PC-9 (cell line): ENCODE measurements at regions not wholly inside any gene's neighbourhood (a gene's known extent, or its start where the extent isn't known, plus 50 kb on each side); places are given as distances from the start of the nearest gene placed in this dataset.

Source experiments
- BruUV-seq: library from RNA; stranded (reverse); fragments of 400-500 nt; replicated peaks from 2 replicates; lab custom pipeline; 2021; lab: Mats Ljungman, UMichigan
- CTCF ChIA-PET: fragments of 300-600 bp; sonication (Branson Sonifier 250); formaldehyde crosslinking; loops from one replicate; lab custom pipeline; 2022; ENCODE audit warnings: antibody characterized with exemption; lab: Charles Lee
- POLR2A ChIA-PET: fragments of 300-600 bp; sonication (Branson Sonifier 250); formaldehyde crosslinking; loops from one replicate; lab custom pipeline; 2022; ENCODE audit warnings: antibody characterized with exemption; ENCODE audit not compliant: unreplicated experiment; lab: Charles Lee
- DNase-seq, 2 experiments: peaks; one replicate each; pipeline versions ENCODE4 v3.0.0 to v3.0.0-alpha.2; 2015 to 2022; ENCODE audit warnings: mixed read lengths in 1 of 2
- H2AFZ ChIP-seq: fragments of 200-600 bp; sonication (generic); 2 replicates; pipeline ENCODE4 v1.8.1; 2017; ENCODE audit warnings: antibody characterized with exemption
- H3F3A ChIP-seq: fragments of 200-600 bp; sonication (generic); 2 replicates; pipeline ENCODE4 v1.8.1; 2017; ENCODE audit warnings: antibody characterized with exemption, mild to moderate bottlenecking, low read depth; ENCODE audit not compliant: insufficient read depth
- H3K27ac ChIP-seq: fragments of 200-600 bp; sonication (generic); 2 replicates; pipeline ENCODE4 v1.6.1; 2016; ENCODE audit warnings: mixed run types
- H3K27me3 ChIP-seq: fragments of 200-600 bp; sonication (generic); 2 replicates; pipeline ENCODE4 v1.6.1; 2016; ENCODE audit warnings: low read depth, mixed run types; ENCODE audit not compliant: insufficient read depth
- H3K36me3 ChIP-seq: fragments of 200-600 bp; sonication (generic); 2 replicates; pipeline ENCODE4 v1.6.1; 2016; ENCODE audit warnings: low read depth, mixed run types
- H3K4me1 ChIP-seq: fragments of 200-600 bp; sonication (generic); replicated peaks from 2 replicates; pipeline ENCODE4 v1.6.1; 2016; ENCODE audit warnings: mixed run types; ENCODE audit not compliant: insufficient read depth
- H3K4me2 ChIP-seq: fragments of 200-600 bp; sonication (generic); 2 replicates; pipeline ENCODE4 v1.6.1; 2017; ENCODE audit warnings: mixed run types
- H3K4me3 ChIP-seq: fragments of 200-600 bp; sonication (generic); 2 replicates; pipeline ENCODE4 v1.6.1; 2016; ENCODE audit warnings: mixed run types
- H3K79me2 ChIP-seq: fragments of 200-600 bp; sonication (generic); 2 replicates; pipeline ENCODE4 v1.6.1; 2017; ENCODE audit warnings: low read depth, mixed run types
- H3K9me2 ChIP-seq: fragments of 200-600 bp; sonication (generic); 2 replicates; pipeline ENCODE4 v1.8.1; 2017; ENCODE audit warnings: mild to moderate bottlenecking; ENCODE audit not compliant: insufficient read depth
- H3K9me3 ChIP-seq: fragments of 200-600 bp; sonication (generic); 2 replicates; pipeline ENCODE4 v1.8.1; 2016; ENCODE audit warnings: low read depth; ENCODE audit not compliant: insufficient read depth
- H4K20me1 ChIP-seq: fragments of 200-600 bp; sonication (generic); 2 replicates; pipeline ENCODE4 v1.8.1; 2017; ENCODE audit not compliant: insufficient read depth
- CTCF ChIP-seq: fragments of 200-600 bp; sonication (generic); conservative IDR thresholded peaks from 2 replicates; pipeline ENCODE4 v1.6.1; 2017; ENCODE audit warnings: mixed run types, antibody characterized with exemption, mild to moderate bottlenecking, moderate library complexity
- EZH2 ChIP-seq: fragments of 200-600 bp; sonication (generic); IDR thresholded peaks from 2 replicates; pipeline ENCODE4 v1.8.0; 2017; ENCODE audit warnings: antibody characterized with exemption, low read depth
- intact Hi-C: fragments of 100-400 bp; cut with micrococcal nuclease; formaldehyde crosslinking; loops from one replicate; pipeline ENCODE4 v1.10.0; 2022; ENCODE audit not compliant: unreplicated experiment

GRCh38 chr4:58413849-58414248 is 1303.7 kb upstream of the IGFBP7 start:
- no peaks in the 10 kb centered on the region for H4K20me1 ChIP-seq
- no peak overlapping the region for H2AFZ ChIP-seq
- no peaks in the 10 kb centered on the region for H3K4me1 ChIP-seq
- H3K79me2 ChIP-seq, result no peaks in the 10 kb centered on the region
- no TSS peak for BruUV-seq
- H3K27me3 ChIP-seq, result no peaks in the 10 kb centered on the region
- H3K9me2 ChIP-seq, result no peaks in the 10 kb centered on the region
- TF ChIP-seq EZH2 (no peak), CTCF (no peak)
- CTCF ChIA-PET, result no interaction called here
- H3K27ac ChIP-seq, result no peak overlapping the region
- no peaks in the 10 kb centered on the region for H3K9me3 ChIP-seq
- POLR2A ChIA-PET, result no interaction called here
- DNase-seq, result no peak
- no peak overlapping the region for H3K4me3 ChIP-seq
- no peaks in the 10 kb centered on the region for H3F3A ChIP-seq
- H3K4me2 ChIP-seq, result no peak overlapping the region
- no peaks in the 10 kb centered on the region for H3K36me3 ChIP-seq
- intact Hi-C loops, result no loop called here

GRCh38 chr4:58411904-58412303 is 1301.7 kb upstream of the IGFBP7 start:
- no peaks in the 10 kb centered on the region for H3K27me3 ChIP-seq
- H3K4me3 ChIP-seq, result no peak overlapping the region
- H3K4me1 ChIP-seq, result no peaks in the 10 kb centered on the region
- no peaks in the 10 kb centered on the region for H4K20me1 ChIP-seq
- TF ChIP-seq CTCF, result no peak
- H3K9me2 ChIP-seq, result no peaks in the 10 kb centered on the region
- no peak overlapping the region for H3K27ac ChIP-seq
- BruUV-seq, result no TSS peak
- CTCF ChIA-PET, result no interaction called here
- no peaks in the 10 kb centered on the region for H3K79me2 ChIP-seq
- no peaks in the 10 kb centered on the region for H3K9me3 ChIP-seq
- intact Hi-C loops, result no loop called here
- H3K4me2 ChIP-seq, result no peak overlapping the region
- H3K36me3 ChIP-seq, result no peaks in the 10 kb centered on the region
- no peaks in the 10 kb centered on the region for H3F3A ChIP-seq
- no peak overlapping the region for H2AFZ ChIP-seq
- POLR2A ChIA-PET, result no interaction called here
- no peak for DNase-seq

- DNase-seq, result no peak
- CTCF ChIA-PET, result no interaction called here
- TF ChIP-seq CTCF (no peak), EZH2 (no peak)
- no peaks in the 10 kb centered on the region for H3K79me2 ChIP-seq
- H3K9me3 ChIP-seq, result no peaks in the 10 kb centered on the region
- no peak overlapping the region for H3K4me2 ChIP-seq
- intact Hi-C loops, result no loop called here
- H3K9me2 ChIP-seq, result no peaks in the 10 kb centered on the region
- no peaks in the 10 kb centered on the region for H3K27me3 ChIP-seq
- no peak overlapping the region for H3K4me3 ChIP-seq
- no peaks in the 10 kb centered on the region for H3K4me1 ChIP-seq
- H2AFZ ChIP-seq, result no peak overlapping the region
- no TSS peak for BruUV-seq
- POLR2A ChIA-PET, result no interaction called here
- H3F3A ChIP-seq, result no peaks in the 10 kb centered on the region
- no peaks in the 10 kb centered on the region for H4K20me1 ChIP-seq
- H3K27ac ChIP-seq, result no peak overlapping the region
- H3K36me3 ChIP-seq, result no peaks in the 10 kb centered on the region
Observed at GRCh38 chr4:58406762-58407161, 1296.6 kb upstream of the IGFBP7 start.
